Smooth muscle cell (in vitro differentiated cells): ENCODE measurements at regions not wholly inside any gene's neighbourhood (a gene's known extent, or its start where the extent isn't known, plus 50 kb on each side); places are given as distances from the start of the nearest gene placed in this dataset.
"Not testable (repeated sequence)": the region's sequence is repeated elsewhere in the genome, so short reads cannot be mapped to it uniquely, and the experiment has no call there.

ENCODE experiments used
- DNase-seq: peaks from one replicate; lab custom pipeline; 2025; ENCODE audit not compliant: unreplicated experiment; lab: John Stamatoyannopoulos, UW
- H2AFZ ChIP-seq: fragments of 200-600 bp; sonication (generic); 2 replicates; pipeline ENCODE4 v1.6.0; 2016; ENCODE audit warnings: antibody characterized with exemption, low read depth, mild to moderate bottlenecking
- H3F3A ChIP-seq: fragments of 200-600 bp; sonication (generic); 2 replicates; pipeline ENCODE4 v1.6.0; 2017; ENCODE audit warnings: antibody characterized with exemption, low read depth
- H3K27ac ChIP-seq: fragments of 200-600 bp; sonication (generic); 2 replicates; pipeline ENCODE4 v1.5.1; 2016; ENCODE audit warnings: low read depth, mild to moderate bottlenecking
- H3K27me3 ChIP-seq: fragments of 200-600 bp; sonication (generic); 2 replicates; pipeline ENCODE4 v1.6.1; 2016; ENCODE audit warnings: low read depth, mild to moderate bottlenecking
- H3K36me3 ChIP-seq: fragments of 200-600 bp; sonication (generic); 2 replicates; pipeline ENCODE4 v1.5.1; 2016; ENCODE audit warnings: low read depth
- H3K4me1 ChIP-seq: fragments of 200-600 bp; sonication (generic); 2 replicates; pipeline ENCODE4 v1.5.1; 2016; ENCODE audit warnings: low read depth
- H3K4me2 ChIP-seq: fragments of 200-600 bp; sonication (generic); 2 replicates; pipeline ENCODE4 v1.6.0; 2016; ENCODE audit warnings: mild to moderate bottlenecking
- H3K4me3 ChIP-seq: fragments of 200-600 bp; sonication (generic); 2 replicates; pipeline ENCODE4 v1.5.1; 2016; ENCODE audit warnings: mild to moderate bottlenecking
- H3K79me2 ChIP-seq: fragments of 200-600 bp; sonication (generic); 2 replicates; pipeline ENCODE4 v1.6.0; 2016; ENCODE audit warnings: low read depth, mild to moderate bottlenecking
- H3K9ac ChIP-seq: fragments of 200-600 bp; sonication (generic); 2 replicates; pipeline ENCODE4 v1.6.0; 2016; ENCODE audit warnings: low read depth
- H3K9me3 ChIP-seq: fragments of 200-600 bp; sonication (generic); replicated peaks from 2 replicates; pipeline ENCODE4 v1.5.1; 2016; ENCODE audit warnings: low read depth
- H4K20me1 ChIP-seq: fragments of 200-600 bp; sonication (generic); 2 replicates; pipeline ENCODE4 v1.6.0; 2016; ENCODE audit warnings: low read depth
- CTCF ChIP-seq: fragments of 200-600 bp; sonication (generic); IDR thresholded peaks from 2 replicates; pipeline ENCODE4 v1.5.1; 2017; ENCODE audit warnings: borderline replicate concordance, mild to moderate bottlenecking, antibody characterized with exemption; ENCODE audit not compliant: insufficient read depth, poor library complexity, severe bottlenecking
- WGBS: methylation state at CpG from one replicate; pipeline ENCODE4 v1.1.7; 2016; ENCODE audit warnings: low lambda C conversion rate; 5-methylcytosine and 5-hydroxymethylcytosine counted together

- H2AFZ ChIP-seq, result no peak overlapping the region
- no peak for TF ChIP-seq CTCF
- H3K4me1 ChIP-seq, result no peaks in the 10 kb centered on the region
- H4K20me1 ChIP-seq, result no peaks in the 10 kb centered on the region
- no peaks in the 10 kb centered on the region for H3K27me3 ChIP-seq
- no peak overlapping the region for H3K4me3 ChIP-seq
- H3K4me2 ChIP-seq, result no peak overlapping the region
- H3K9ac ChIP-seq, result no peak overlapping the region
- H3K9me3 ChIP-seq, result no peaks in the 10 kb centered on the region
- WGBS, result 100% methylated on average over 1 of the region's 1 CpG
- no peak for DNase-seq
- no peaks in the 10 kb centered on the region for H3F3A ChIP-seq
- no peaks in the 10 kb centered on the region for H3K79me2 ChIP-seq
- no peaks in the 10 kb centered on the region for H3K36me3 ChIP-seq
- H3K27ac ChIP-seq, result no peak overlapping the region
These were observed 234.4 kb downstream of the SHQ1 start for GRCh38 chr3:72613871-72614270.

GRCh38 chr3:72609114-72609513 lies 239.1 kb downstream of the SHQ1 start:
- not testable (repeated sequence) for H3K4me3 ChIP-seq, DNase-seq, H4K20me1 ChIP-seq, H3K4me1 ChIP-seq, H3K79me2 ChIP-seq, H3F3A ChIP-seq, H3K4me2 ChIP-seq, H3K9me3 ChIP-seq, H3K36me3 ChIP-seq, H2AFZ ChIP-seq, H3K27ac ChIP-seq, H3K27me3 ChIP-seq, H3K9ac ChIP-seq
- WGBS, result 94% methylated on average over 4 of the region's 5 CpGs

GRCh38 chr3:72606005-72606800 lies 242.0 kb downstream of the SHQ1 start:
- no peaks in the 10 kb centered on the region for H3K9me3 ChIP-seq
- H3K4me1 ChIP-seq, result no peaks in the 10 kb centered on the region
- H3K4me2 ChIP-seq, result no peak overlapping the region
- no peak for DNase-seq
- no peak overlapping the region for H3K4me3 ChIP-seq
- H3K9ac ChIP-seq, result no peak overlapping the region
- H3K79me2 ChIP-seq, result no peaks in the 10 kb centered on the region
- TF ChIP-seq CTCF, result no peak
- no peaks in the 10 kb centered on the region for H3K27me3 ChIP-seq
- no peaks in the 10 kb centered on the region for H3K36me3 ChIP-seq
- no peak overlapping the region for H2AFZ ChIP-seq
- H3K27ac ChIP-seq, result no peak overlapping the region
- H3F3A ChIP-seq, result no peaks in the 10 kb centered on the region
- no peaks in the 10 kb centered on the region for H4K20me1 ChIP-seq
- 71% methylated on average over 6 of the region's 6 CpGs for WGBS

GRCh38 chr3:72604328-72604727 lies 243.9 kb downstream of the SHQ1 start:
- 86% methylated on average over 3 of the region's 3 CpGs for WGBS
- Histone ChIP-seq H3K79me2 (no peaks in the 10 kb centered on the region), H2AFZ (no peak overlapping the region), H3K4me2 (no peak overlapping the region), H4K20me1 (no peaks in the 10 kb centered on the region), H3K36me3 (no peaks in the 10 kb centered on the region), H3K9ac (no peak overlapping the region), H3K4me1 (peaks cover 4% of the 10 kb centered on the region), H3K4me3 (no peak overlapping the region), H3K9me3 (no peaks in the 10 kb centered on the region), H3K27me3 (no peaks in the 10 kb centered on the region), H3F3A (no peaks in the 10 kb centered on the region), H3K27ac (no peak overlapping the region)
- DNase-seq, result no peak
- TF ChIP-seq CTCF, result no peak
